Gastrocnemius medialis (tissue), 4 donors: ENCODE measurements at regions not wholly inside any gene's neighbourhood (a gene's known extent, or its start where the extent isn't known, plus 50 kb on each side); places are given as distances from the start of the nearest gene placed in this dataset.
"Not testable (repeated sequence)": the region's sequence is repeated elsewhere in the genome, so short reads cannot be mapped to it uniquely, and the experiment has no call there.

Source experiments
- ATAC-seq, 2 donors: fragments of 150-250 bp; one replicate each; pipeline ENCODE4 v1.9.1; 2016
- DNase-seq, 2 donors: peaks; one replicate each; pipeline ENCODE4 v3.0.0-alpha.2; 2019
- H3K27ac ChIP-seq, 4 donors: fragments of 200-600 bp; sonication (generic); 1 replicate in 1 of 4; 2 replicates in 3 of 4; pipeline ENCODE4 v1.5.1; 2016 to 2018; ENCODE audit warnings: mild to moderate bottlenecking in 2 of 4, moderate library complexity in 1 of 4
- H3K27me3 ChIP-seq, 3 donors: fragments of 200-600 bp; sonication (generic) in 2 of 3; 1 replicate in 1 of 3; 2 replicates in 2 of 3; pipeline versions ENCODE4 v1.5.1 to v1.6.0; 2016 to 2019; ENCODE audit warnings: mild to moderate bottlenecking in 1 of 3, moderate library complexity in 1 of 3
- H3K36me3 ChIP-seq, 2 donors: fragments of 200-600 bp; sonication (generic) in 1 of 2; one replicate each; pipeline ENCODE4 v1.5.1; 2017 to 2018
- H3K4me1 ChIP-seq, 2 donors: fragments of 200-600 bp; sonication (generic) in 1 of 2; one replicate each; pipeline ENCODE4 v1.5.1; 2016 to 2017; ENCODE audit warnings: mild to moderate bottlenecking in 2 of 2
- H3K4me3 ChIP-seq, 4 donors: fragments of 200-600 bp; sonication (generic) in 3 of 4; 1 replicate in 1 of 4; 2 replicates in 3 of 4; pipeline ENCODE4 v1.5.1; 2016 to 2019; ENCODE audit warnings: mild to moderate bottlenecking in 2 of 4
- H3K9me3 ChIP-seq, 3 donors: fragments of 200-600 bp; sonication (generic) in 2 of 3; 1 replicate in 1 of 3; 2 replicates in 2 of 3; pipeline ENCODE4 v1.5.1; 2016 to 2019
- POLR2A ChIP-seq, 2 donors: fragments of 450-650 bp; IDR thresholded peaks; one replicate each; pipeline ENCODE4 v1.6.1; 2017; ENCODE audit warnings: antibody characterized with exemption in 2 of 2, mild to moderate bottlenecking in 2 of 2, moderate library complexity in 2 of 2
- in situ Hi-C, 4 donors: fragments of 200-750 bp; cut with MboI; loops; one replicate each; pipeline versions ENCODE4 v1.15.0 to v1.8.0; 2017; ENCODE audit warnings: low sequenced_read_pairs in 4 of 4
- intact Hi-C: fragments of 100-400 bp; cut with DNase I; formaldehyde crosslinking; loops from one replicate; pipeline ENCODE4 v1.15.1; 2023; ENCODE audit warnings: low total_unique reads
- TF ChIP-seq, protein P1 (sequence below), 5 experiments: fragments of 450-650 bp in 3 of 5; fragments of 200-600 bp in 2 of 5; sonication (generic) in 2 of 5; IDR thresholded peaks in 4 of 5; conservative IDR thresholded peaks in 1 of 5; 1 replicate in 4 of 5; 2 replicates in 1 of 5; pipeline ENCODE4 v1.5.1; 2016 to 2019; ENCODE audit warnings: antibody characterized with exemption in 5 of 5, mild to moderate bottlenecking in 3 of 5, moderate library complexity in 3 of 5

DNA sequence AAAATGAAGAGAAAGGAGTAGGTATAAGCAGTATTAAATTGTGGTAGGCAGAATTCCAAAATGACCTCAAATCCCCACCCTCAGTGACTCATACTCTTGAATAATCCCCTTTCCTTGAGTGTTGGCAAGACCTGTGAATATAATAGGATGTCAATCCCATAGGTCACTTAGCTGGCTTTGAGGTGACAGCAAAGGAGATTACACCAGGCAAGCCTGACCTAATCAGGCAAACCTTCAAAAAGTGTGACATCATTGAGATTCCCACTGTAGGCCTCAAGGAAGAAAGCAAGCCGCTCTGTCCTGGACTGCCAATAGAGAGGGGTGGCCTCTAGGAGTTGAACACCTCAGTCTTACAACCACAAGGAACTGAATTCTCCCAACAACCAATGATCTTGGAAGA, 535.2 kb downstream of the RBFOX1 start:
- ATAC-seq, result no peak
- TF ChIP-seq, protein P1, sequence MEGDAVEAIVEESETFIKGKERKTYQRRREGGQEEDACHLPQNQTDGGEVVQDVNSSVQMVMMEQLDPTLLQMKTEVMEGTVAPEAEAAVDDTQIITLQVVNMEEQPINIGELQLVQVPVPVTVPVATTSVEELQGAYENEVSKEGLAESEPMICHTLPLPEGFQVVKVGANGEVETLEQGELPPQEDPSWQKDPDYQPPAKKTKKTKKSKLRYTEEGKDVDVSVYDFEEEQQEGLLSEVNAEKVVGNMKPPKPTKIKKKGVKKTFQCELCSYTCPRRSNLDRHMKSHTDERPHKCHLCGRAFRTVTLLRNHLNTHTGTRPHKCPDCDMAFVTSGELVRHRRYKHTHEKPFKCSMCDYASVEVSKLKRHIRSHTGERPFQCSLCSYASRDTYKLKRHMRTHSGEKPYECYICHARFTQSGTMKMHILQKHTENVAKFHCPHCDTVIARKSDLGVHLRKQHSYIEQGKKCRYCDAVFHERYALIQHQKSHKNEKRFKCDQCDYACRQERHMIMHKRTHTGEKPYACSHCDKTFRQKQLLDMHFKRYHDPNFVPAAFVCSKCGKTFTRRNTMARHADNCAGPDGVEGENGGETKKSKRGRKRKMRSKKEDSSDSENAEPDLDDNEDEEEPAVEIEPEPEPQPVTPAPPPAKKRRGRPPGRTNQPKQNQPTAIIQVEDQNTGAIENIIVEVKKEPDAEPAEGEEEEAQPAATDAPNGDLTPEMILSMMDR (IDR thresholded peaks at IDR 0.05 in 4 of 5, conservative IDR thresholded peaks at IDR 0.05 in 1 of 5), result no peak
- TF ChIP-seq POLR2A (IDR thresholded peaks at IDR 0.05), result no peak
- Histone ChIP-seq H3K27ac (no peak overlapping the region), H3K4me3 (no peak overlapping the region), H3K4me1 (no peaks in the 10 kb centered on the region), H3K36me3 (no peaks in the 10 kb centered on the region), H3K9me3 (no peaks in the 10 kb centered on the region), H3K27me3 (no peaks in the 10 kb centered on the region)
- in situ Hi-C loops (no loop called here), intact Hi-C loops (no loop called here)
- DNase-seq, result no peak

DNA sequence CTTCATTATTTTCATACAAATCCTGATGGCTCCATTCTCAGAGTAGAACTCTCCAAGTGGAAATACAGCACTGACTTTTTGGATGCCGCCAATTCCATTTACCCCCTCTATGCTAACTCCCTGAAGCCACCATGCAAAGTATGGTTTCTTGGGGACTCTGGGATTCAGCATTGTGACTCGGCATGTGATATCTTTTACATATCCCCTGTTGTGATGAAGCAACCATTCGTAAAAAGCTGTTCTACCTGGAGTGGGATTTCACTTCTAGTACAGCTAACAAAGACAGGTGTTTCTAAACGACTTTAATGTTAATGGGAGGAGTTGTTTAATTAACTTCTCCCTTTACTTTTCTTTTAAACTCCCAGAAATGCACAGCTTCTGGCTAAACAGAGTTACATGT, 533.5 kb downstream of the RBFOX1 start:
- in situ Hi-C loops, result no loop called here
- Histone ChIP-seq H3K9me3 (no peaks in the 10 kb centered on the region), H3K4me1 (no peaks in the 10 kb centered on the region), H3K27ac (no peak overlapping the region), H3K27me3 (no peaks in the 10 kb centered on the region), H3K4me3 (no peak overlapping the region), H3K36me3 (no peaks in the 10 kb centered on the region)
- DNase-seq (no peak), ATAC-seq (no peak)
- TF ChIP-seq, protein P1 (IDR thresholded peaks at IDR 0.05 in 4 of 5, conservative IDR thresholded peaks at IDR 0.05 in 1 of 5), result no peak
- intact Hi-C loops, result no loop called here

DNA sequence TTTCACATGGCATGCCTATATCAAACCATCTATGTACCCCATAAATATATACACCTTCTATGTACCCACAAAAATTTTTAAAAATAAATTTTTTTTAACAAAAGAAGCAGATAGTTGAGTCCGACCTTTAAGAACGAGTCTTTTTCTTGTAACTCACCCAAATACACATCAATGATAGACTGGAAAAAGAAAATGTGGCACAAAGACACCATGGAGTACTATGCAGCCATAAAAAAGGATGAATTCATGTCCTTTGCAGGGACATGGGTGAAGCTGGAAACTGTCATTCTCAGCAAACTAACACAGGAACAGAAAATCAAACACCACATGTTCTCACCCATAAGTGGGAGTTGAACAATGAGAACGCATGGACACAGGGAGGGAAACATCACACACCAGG, 532.7 kb downstream of the RBFOX1 start:
- H3K27ac ChIP-seq, ATAC-seq, H3K9me3 ChIP-seq, DNase-seq, H3K4me1 ChIP-seq, H3K27me3 ChIP-seq, H3K36me3 ChIP-seq, intact Hi-C loops, in situ Hi-C loops, H3K4me3 ChIP-seq: not testable (repeated sequence)

DNA sequence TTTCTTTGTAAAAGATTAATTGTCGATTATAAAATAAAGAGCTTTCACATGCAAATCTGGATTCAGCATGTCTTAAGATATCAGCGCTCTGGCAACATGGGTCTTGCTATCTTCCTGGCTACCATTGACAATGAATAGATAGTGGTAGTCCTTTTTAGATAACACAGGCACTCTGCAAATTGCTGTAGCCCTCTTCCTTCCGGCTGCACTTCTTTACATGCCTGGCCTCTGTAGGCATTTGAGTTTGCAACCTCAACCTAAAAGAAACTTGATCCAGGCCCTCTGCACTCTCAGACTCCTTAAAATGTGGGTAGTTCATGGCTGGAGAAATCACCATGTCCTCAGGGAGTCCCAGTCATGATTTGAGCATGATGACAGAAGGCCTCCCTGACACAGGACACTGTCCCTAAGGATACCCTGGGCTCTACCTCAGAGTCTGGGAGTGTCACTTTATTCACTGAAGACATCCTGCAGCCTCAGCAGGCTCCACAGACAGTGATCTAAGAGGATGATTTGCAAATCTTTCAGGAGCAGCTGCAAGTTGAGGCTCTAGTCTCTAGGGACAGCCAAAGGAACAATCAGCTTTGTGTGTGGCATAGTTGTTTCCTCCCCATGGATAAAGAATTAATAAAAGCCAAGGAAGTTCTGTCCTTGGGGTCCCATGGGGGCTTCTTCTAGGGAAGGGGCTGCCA, 529.4 kb downstream of the RBFOX1 start:
- Histone ChIP-seq H3K9me3 (no peaks in the 10 kb centered on the region), H3K27me3 (no peaks in the 10 kb centered on the region), H3K4me1 (no peaks in the 10 kb centered on the region), H3K4me3 (no peak overlapping the region), H3K36me3 (no peaks in the 10 kb centered on the region), H3K27ac (no peak overlapping the region)
- no peak for TF ChIP-seq POLR2A (IDR thresholded peaks at IDR 0.05)
- ATAC-seq (no peak), DNase-seq (no peak)
- in situ Hi-C loops (no loop called here), intact Hi-C loops (no loop called here)

DNA sequence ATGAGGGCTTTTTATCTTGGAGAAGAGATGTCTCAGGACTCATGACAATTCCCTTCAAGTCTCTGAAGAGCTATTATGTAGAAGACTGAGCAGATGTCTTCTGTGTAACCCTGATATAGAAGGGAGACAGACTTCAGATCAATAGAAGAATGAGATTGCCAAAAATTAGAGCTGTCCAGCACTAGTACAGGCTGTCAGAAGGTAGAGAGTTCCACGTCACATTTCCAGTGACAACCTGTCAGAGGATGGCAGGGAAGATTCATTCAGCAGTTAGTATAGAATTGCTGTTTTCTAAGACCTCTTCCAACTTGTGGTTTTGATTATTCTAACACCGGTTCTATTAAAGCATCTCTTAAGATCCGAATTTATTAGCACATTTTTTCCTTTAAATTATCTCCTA, 520.6 kb downstream of the RBFOX1 start:
- DNase-seq (no peak), ATAC-seq (no peak)
- no peak overlapping the region for H3K27ac ChIP-seq
- no peaks in the 10 kb centered on the region for H3K27me3 ChIP-seq
- no peak for TF ChIP-seq POLR2A (IDR thresholded peaks at IDR 0.05)
- TF ChIP-seq, protein P1 (IDR thresholded peaks at IDR 0.05 in 4 of 5, conservative IDR thresholded peaks at IDR 0.05 in 1 of 5), result no peak
- H3K36me3 ChIP-seq, result no peaks in the 10 kb centered on the region
- in situ Hi-C loops (no loop called here), intact Hi-C loops (no loop called here)
- H3K4me1 ChIP-seq, result no peaks in the 10 kb centered on the region
- H3K4me3 ChIP-seq, result no peak overlapping the region
- H3K9me3 ChIP-seq, result no peaks in the 10 kb centered on the region

DNA sequence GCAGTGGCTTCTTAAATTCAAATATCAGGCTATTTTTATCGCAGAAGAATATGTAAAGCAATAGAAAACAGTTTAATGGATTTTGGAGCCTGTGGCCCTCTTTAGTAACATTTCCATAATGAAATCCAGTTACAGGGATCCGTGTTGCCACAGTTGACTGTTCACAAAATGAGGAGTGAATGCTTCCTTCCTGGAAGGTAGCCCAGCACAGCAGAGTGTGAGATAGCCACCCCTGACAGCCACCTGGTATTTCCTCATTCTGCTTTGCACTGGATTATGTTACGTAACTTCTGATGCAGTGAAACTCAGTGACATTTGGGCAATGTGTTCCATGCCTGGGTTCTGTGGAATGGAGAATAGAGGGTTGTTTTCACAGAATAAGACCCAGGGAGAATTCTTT, 517.2 kb downstream of the RBFOX1 start:
- in situ Hi-C loops (no loop called here), intact Hi-C loops (no loop called here)
- no peak overlapping the region for H3K4me3 ChIP-seq
- no peaks in the 10 kb centered on the region for H3K4me1 ChIP-seq
- H3K36me3 ChIP-seq, result no peaks in the 10 kb centered on the region
- H3K27ac ChIP-seq, result no peak overlapping the region
- no peaks in the 10 kb centered on the region for H3K27me3 ChIP-seq
- TF ChIP-seq, protein P1 (IDR thresholded peaks at IDR 0.05 in 4 of 5, conservative IDR thresholded peaks at IDR 0.05 in 1 of 5), result no peak
- no peak for TF ChIP-seq POLR2A (IDR thresholded peaks at IDR 0.05)
- ATAC-seq (no peak), DNase-seq (no peak)
- no peaks in the 10 kb centered on the region for H3K9me3 ChIP-seq
